Activated naive CD8-positive, alpha-beta T cell treated with anti-CD3 and anti-CD28 coated beads for 36 hours (primary cell): ENCODE measurements at regions not wholly inside any gene's neighbourhood (a gene's known extent, or its start where the extent isn't known, plus 50 kb on each side); places are given as distances from the start of the nearest gene placed in this dataset.
A peak's percentile ranks its signal among the peaks of the same experiment; 100 is the strongest.

Experiments
- DNase-seq: peaks from one replicate; pipeline ENCODE4 v3.0.0; 2021
- H3K27ac Mint-ChIP-seq: one replicate; pipeline ENCODE4 v1.8.0; 2022; ENCODE audit warnings: mild to moderate bottlenecking, moderate library complexity, mixed read lengths
- H3K27me3 Mint-ChIP-seq: one replicate; pipeline ENCODE4 v1.8.0; 2022; ENCODE audit warnings: mild to moderate bottlenecking, mixed read lengths
- H3K36me3 Mint-ChIP-seq: one replicate; pipeline ENCODE4 v1.8.0; 2021; ENCODE audit warnings: mild to moderate bottlenecking, mixed read lengths
- H3K4me1 Mint-ChIP-seq: one replicate; pipeline ENCODE4 v1.8.0; 2021; ENCODE audit warnings: mixed read lengths
- H3K4me3 Mint-ChIP-seq: one replicate; pipeline ENCODE4 v1.8.0; 2022; ENCODE audit warnings: mild to moderate bottlenecking, moderate library complexity, mixed read lengths
- H3K9me3 Mint-ChIP-seq: one replicate; pipeline ENCODE4 v1.8.0; 2022; ENCODE audit warnings: mixed read lengths

DNA sequence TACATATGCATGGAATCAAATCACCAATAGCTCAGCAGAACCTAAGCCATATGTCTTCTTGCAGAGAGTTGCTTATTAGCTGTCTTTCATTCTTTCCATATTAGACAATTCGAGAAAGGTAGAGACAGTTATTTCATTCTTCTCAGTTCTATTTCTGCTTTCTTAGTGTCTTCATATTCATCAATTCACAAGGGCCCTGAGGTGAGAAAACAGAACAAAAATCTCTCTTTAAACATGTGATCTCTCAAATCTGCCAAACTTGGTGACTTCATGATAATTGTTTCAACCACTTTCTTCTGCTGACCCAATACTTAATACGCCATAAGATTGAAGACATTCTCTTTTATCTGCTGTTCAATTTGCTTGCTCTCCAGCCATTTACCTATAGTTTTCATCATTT, 229.7 kb upstream of the MARCKS start:
- no peak for DNase-seq
- H3K27ac Mint-ChIP-seq = no peak overlapping the region
- no peaks in the 10 kb centered on the region for H3K36me3 Mint-ChIP-seq
- peaks cover 37% of the 10 kb centered on the region for H3K4me1 Mint-ChIP-seq
- H3K4me3 Mint-ChIP-seq = no peak overlapping the region
- no peaks in the 10 kb centered on the region for H3K9me3 Mint-ChIP-seq
- peaks cover 17% of the 10 kb centered on the region for H3K27me3 Mint-ChIP-seq

DNA sequence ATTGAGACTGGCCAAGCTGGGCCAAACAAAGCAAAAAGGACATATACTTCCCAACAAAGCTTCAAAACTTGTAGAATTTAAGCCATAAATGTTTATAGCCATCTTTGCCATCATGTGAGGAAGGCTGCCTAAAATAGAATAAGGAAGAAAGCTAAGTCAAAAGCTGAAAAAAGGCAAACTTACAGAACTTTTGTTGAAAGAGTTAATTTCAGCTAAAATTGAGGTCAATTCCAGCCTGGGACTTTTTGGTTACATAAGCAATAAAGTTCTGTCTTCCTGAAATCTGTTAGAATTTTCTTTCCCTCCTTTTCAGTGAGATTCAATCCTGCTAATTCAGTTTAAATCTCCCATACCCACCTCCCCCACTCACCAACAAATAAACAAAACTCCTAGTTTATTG, 227.9 kb upstream of the MARCKS start:
- H3K4me1 Mint-ChIP-seq = peaks cover 42% of the 10 kb centered on the region
- no peaks in the 10 kb centered on the region for H3K9me3 Mint-ChIP-seq
- H3K27ac Mint-ChIP-seq = peak overlapping the region; percentile 7
- H3K36me3 Mint-ChIP-seq = no peaks in the 10 kb centered on the region
- DNase-seq = no peak
- H3K4me3 Mint-ChIP-seq = no peak overlapping the region
- peaks cover 22% of the 10 kb centered on the region for H3K27me3 Mint-ChIP-seq

GRCh38 chr6:113629975-113630737, 227.0 kb upstream of the MARCKS start:
- Mint-ChIP-seq H3K9me3 (no peaks in the 10 kb centered on the region), H3K4me1 (peaks cover 47% of the 10 kb centered on the region), H3K36me3 (no peaks in the 10 kb centered on the region), H3K4me3 (no peak overlapping the region), H3K27ac (peak overlapping the region; percentile 86), H3K27me3 (peaks cover 31% of the 10 kb centered on the region)
- no peak for DNase-seq

GRCh38 chr6:113630738-113631535, 226.2 kb upstream of the MARCKS start:
- DNase-seq = peak; percentile 46
- Mint-ChIP-seq H3K27me3 (peaks cover 35% of the 10 kb centered on the region), H3K36me3 (no peaks in the 10 kb centered on the region), H3K4me3 (peak overlapping the region; percentile 48), H3K9me3 (no peaks in the 10 kb centered on the region), H3K27ac (peak overlapping the region; percentile 86), H3K4me1 (peaks cover 44% of the 10 kb centered on the region)

DNA sequence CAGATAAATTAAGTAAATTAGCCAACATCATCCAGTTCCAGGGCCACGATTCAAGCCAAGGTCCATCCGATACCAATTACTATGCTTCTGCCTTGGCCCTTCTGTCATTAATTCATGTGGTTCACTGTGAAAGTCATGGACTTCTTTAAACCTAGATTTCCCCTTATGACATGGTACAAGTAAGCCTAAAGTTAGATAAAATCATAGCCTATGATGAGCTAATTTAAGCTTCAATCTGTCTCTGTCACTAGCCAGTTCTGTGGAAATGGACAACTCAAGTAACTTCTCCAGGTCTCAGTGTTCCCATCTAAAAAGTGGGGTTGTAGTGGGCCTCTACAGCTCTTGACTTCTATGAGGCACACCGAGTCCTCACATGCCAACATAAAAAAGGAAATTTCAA, 225.5 kb upstream of the MARCKS start:
- H3K4me1 Mint-ChIP-seq = peaks cover 43% of the 10 kb centered on the region
- no peak overlapping the region for H3K4me3 Mint-ChIP-seq
- H3K27ac Mint-ChIP-seq = peak overlapping the region; percentile 86
- peaks cover 41% of the 10 kb centered on the region for H3K27me3 Mint-ChIP-seq
- DNase-seq = no peak
- no peaks in the 10 kb centered on the region for H3K36me3 Mint-ChIP-seq
- no peaks in the 10 kb centered on the region for H3K9me3 Mint-ChIP-seq

- Mint-ChIP-seq H3K9me3 (no peaks in the 10 kb centered on the region), H3K36me3 (no peaks in the 10 kb centered on the region), H3K4me1 (peaks cover 43% of the 10 kb centered on the region), H3K27ac (peak overlapping the region; percentile 11), H3K27me3 (peaks cover 43% of the 10 kb centered on the region), H3K4me3 (no peak overlapping the region)
- DNase-seq = peak; percentile 42
These were observed 224.8 kb upstream of the MARCKS start for GRCh38 chr6:113632220-113632864.

DNA sequence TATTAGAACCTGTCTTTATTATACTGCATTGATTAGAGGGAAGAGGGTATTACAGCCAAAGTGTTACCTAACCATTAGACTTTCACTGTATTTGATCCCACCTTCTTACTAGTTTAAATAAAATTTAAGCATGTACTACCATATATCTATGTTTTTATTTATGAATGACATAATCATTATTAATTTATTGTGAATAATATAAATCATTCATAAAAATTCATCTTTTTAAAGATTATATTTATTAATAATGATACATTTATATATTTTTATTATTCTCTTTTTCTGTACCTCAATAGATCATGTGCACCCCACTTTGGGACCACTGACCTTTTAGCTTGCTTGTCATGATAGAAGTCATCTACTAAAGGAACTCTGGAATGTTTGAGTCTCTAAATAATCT, 223.5 kb upstream of the MARCKS start:
- Mint-ChIP-seq H3K27me3 (peaks cover 45% of the 10 kb centered on the region), H3K36me3 (no peaks in the 10 kb centered on the region), H3K4me1 (peaks cover 35% of the 10 kb centered on the region), H3K9me3 (no peaks in the 10 kb centered on the region), H3K4me3 (no peak overlapping the region), H3K27ac (no peak overlapping the region)
- no peak for DNase-seq

DNA sequence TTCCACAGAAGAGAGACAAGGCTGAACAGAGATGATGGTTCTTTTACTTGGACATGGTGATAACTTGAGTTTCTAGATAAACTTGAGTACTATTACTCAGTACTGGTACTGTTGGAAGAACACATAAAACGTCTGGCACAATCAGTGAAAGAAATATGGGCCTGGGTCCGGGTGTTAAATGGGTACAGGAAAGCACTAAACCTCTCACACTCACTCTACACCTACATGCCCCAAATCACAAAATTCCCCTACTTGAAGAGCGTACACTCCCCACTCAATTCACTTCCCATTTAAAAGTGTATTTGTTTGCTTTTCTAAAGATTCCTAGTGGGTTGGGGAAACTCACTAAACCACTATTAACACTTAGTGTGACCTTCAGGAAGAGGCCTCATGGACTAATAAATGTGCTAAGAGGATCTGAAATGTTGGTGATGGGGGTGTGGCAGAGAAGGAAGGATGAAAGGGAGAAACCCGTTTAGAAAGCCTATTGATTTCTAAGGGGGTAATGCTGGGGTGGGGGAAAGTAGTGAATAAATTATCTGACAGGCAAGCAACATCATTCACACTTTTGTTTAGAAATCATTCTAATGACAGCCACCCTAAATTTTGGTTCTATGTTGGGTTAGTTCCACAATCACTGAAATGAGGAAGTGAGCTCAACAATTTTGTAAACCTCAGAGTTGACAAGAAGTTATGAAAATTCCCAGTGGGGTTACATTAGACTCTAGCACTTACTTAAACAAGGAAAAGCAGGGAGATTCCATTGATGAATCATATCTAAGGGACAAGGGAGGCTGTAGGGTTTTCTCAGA, 222.6 kb upstream of the MARCKS start:
- Mint-ChIP-seq H3K9me3 (no peaks in the 10 kb centered on the region), H3K4me1 (peaks cover 34% of the 10 kb centered on the region), H3K27ac (no peak overlapping the region), H3K36me3 (no peaks in the 10 kb centered on the region), H3K27me3 (peaks cover 44% of the 10 kb centered on the region), H3K4me3 (no peak overlapping the region)
- DNase-seq = no peak

DNA sequence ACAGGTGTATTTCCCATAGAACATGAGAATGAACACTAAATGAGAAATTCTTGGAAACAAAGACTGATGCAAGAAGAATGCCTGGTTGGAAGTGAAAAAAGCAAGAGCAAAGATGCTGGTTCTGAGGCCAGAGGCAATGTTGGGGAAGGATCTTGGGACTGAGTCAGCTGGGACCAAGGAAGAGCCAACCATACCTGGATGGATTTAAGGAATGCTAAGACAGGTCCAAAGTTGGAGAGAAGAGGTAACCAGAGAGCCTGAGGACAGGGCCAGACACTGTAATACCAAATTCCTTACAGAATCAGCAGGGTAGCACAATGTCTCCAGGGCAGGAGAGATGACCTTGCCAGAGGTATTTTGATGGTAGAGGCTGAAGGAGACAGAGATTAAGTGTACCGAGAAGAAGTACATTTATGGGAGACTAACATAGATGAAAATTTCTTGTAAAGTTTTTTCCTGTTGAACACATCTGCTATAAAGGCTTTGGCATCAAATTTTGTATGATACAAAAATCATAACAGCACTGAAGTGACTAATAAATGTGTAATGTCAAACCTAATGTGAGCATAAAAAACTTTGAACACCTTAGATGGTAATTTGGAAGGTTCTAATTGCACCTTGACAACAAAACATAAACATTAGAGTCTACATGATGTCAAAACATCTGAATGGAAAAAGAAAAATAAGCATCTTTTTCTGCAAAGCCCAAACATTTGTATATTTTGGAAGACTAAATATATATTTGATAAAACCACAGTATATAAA, 221.7 kb upstream of the MARCKS start:
- peaks cover 41% of the 10 kb centered on the region for H3K27me3 Mint-ChIP-seq
- H3K4me3 Mint-ChIP-seq = no peak overlapping the region
- DNase-seq = no peak
- H3K9me3 Mint-ChIP-seq = no peaks in the 10 kb centered on the region
- H3K4me1 Mint-ChIP-seq = peaks cover 28% of the 10 kb centered on the region
- no peak overlapping the region for H3K27ac Mint-ChIP-seq
- no peaks in the 10 kb centered on the region for H3K36me3 Mint-ChIP-seq

DNA sequence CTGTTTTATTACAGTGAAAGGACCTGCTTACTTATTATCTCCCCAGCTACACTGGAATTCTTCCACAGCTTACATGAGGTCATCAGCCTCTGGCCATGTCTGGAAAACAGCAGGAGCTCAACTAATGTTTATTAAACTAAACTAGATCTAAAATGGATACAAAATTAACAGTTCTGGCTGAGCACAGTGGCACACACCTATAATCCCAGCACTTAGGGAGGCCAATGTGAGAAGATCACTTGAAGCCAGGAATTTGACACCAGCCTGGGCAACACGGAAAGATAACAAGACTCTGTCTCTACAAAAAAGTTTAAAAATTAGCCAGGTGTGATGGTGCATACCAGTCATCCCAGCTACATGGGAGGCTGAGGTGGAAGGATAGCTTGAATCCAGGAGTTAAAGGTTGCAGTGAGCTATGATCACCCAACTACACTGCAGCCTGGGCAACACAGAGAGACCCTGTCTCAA, 220.8 kb upstream of the MARCKS start:
- H3K9me3 Mint-ChIP-seq = no peaks in the 10 kb centered on the region
- no peaks in the 10 kb centered on the region for H3K36me3 Mint-ChIP-seq
- DNase-seq = no peak
- peaks cover 18% of the 10 kb centered on the region for H3K4me1 Mint-ChIP-seq
- H3K27ac Mint-ChIP-seq = no peak overlapping the region
- no peak overlapping the region for H3K4me3 Mint-ChIP-seq
- peaks cover 41% of the 10 kb centered on the region for H3K27me3 Mint-ChIP-seq

GRCh38 chr6:113640051-113640450, 217.1 kb upstream of the MARCKS start:
- no peak for DNase-seq
- Mint-ChIP-seq H3K27me3 (peaks cover 43% of the 10 kb centered on the region), H3K27ac (no peak overlapping the region), H3K9me3 (no peaks in the 10 kb centered on the region), H3K4me3 (no peak overlapping the region), H3K36me3 (no peaks in the 10 kb centered on the region), H3K4me1 (no peaks in the 10 kb centered on the region)

DNA sequence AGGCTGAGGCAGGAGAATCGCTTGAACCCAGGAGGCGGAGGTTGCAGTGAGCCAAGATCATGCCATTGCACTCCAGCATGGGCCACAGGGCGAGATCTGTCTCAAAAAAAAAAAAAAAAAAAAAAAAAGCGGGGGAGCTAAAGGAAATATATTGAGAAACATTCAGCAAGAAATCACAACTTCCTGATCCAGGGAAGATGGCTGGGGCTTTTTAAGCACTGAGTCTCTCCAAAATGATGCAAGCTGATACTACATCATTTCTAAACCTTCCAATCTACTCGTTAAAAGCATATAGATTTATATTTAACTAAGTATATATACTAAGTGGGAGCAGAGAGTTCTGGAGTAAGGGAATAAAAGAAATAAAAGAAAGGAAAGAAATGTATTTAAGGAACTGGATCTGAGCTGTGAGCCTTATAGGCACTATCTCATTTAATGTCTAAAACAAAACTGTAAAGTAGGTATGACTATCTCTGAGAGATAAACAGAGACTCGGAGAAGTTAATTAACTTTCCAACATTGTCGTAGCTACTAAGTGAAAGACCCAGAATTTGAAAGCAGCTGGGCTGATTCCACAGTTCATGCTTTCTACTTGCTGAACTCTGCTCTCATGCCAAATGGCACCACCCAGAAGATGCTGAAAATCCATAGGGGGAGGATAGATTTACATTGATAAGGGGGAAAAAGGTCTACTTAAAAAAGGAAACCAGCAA, 215.0 kb upstream of the MARCKS start:
- DNase-seq = no peak
- H3K4me3 Mint-ChIP-seq = no peak overlapping the region
- H3K27ac Mint-ChIP-seq = no peak overlapping the region
- H3K4me1 Mint-ChIP-seq = no peaks in the 10 kb centered on the region
- no peaks in the 10 kb centered on the region for H3K36me3 Mint-ChIP-seq
- H3K9me3 Mint-ChIP-seq = no peaks in the 10 kb centered on the region
- peaks cover 30% of the 10 kb centered on the region for H3K27me3 Mint-ChIP-seq

DNA sequence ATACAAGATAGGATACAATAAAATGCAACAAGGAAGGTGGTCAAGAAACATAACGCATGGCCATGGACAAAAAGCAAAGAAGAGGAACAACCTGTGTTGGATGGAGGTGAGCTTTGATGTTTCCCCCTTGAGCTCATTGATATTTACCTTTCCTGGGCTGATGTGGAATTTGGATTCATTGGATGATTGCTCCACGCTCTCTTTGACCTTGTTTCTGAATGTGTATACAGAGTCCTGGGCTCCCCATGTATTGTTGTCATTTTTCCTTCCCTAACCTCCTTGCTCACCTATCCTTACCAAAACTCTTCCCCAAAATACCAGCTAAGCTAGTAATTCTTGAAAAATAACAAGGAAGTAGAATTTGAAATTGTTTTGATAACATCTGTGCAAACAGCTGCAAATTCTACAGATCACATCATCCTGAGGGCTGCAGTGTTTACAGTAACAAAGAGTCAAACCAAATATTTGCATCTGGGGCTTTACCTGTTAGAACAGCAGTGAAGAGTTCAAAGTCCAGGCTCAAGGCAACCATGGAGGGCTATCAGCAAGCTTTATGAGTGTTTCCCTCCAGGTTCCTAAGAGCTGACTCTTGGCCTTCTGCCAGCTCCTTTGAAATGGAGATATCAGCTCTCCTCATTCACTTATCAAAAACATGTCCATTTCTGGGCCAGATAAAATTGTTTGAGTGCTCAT, 214.3 kb upstream of the MARCKS start:
- Mint-ChIP-seq H3K4me3 (no peak overlapping the region), H3K27me3 (peaks cover 26% of the 10 kb centered on the region), H3K9me3 (no peaks in the 10 kb centered on the region), H3K27ac (no peak overlapping the region), H3K4me1 (no peaks in the 10 kb centered on the region), H3K36me3 (no peaks in the 10 kb centered on the region)
- DNase-seq = no peak
